AG04449 (cell line): ENCODE measurements at regions not wholly inside any gene's neighbourhood (a gene's known extent, or its start where the extent isn't known, plus 50 kb on each side); places are given as distances from the start of the nearest gene placed in this dataset.
A peak's percentile ranks its signal among the peaks of the same experiment; 100 is the strongest.

Experiments used
- CTCF ChIA-PET: fragments of 350-600 bp; formaldehyde crosslinking; extraction: SDS; loops from one replicate; lab custom pipeline; 2021; ENCODE audit warnings: antibody characterized with exemption; lab: Yijun Ruan, JAX
- POLR2A ChIA-PET: fragments of 400-600, 350-600 bp; formaldehyde crosslinking; extraction: SDS; loops from one replicate; lab custom pipeline; 2020; ENCODE audit warnings: antibody characterized with exemption, inconsistent platforms; lab: Yijun Ruan, JAX
- DNase-seq: peaks from one replicate; pipeline ENCODE4 v3.0.0-alpha.2; 2010; ENCODE audit warnings: low read depth, low spot score
- H3K4me3 ChIP-seq: 2 replicates; pipeline ENCODE4 v1.5.1; 2011; ENCODE audit warnings: low read depth, mild to moderate bottlenecking, control low read depth, low read length
- CTCF ChIP-seq: IDR thresholded peaks from one replicate; pipeline ENCODE4 v1.5.1; 2011; ENCODE audit warnings: mild to moderate bottlenecking, moderate library complexity, low read length, control low read depth, inconsistent platforms; ENCODE audit not compliant: insufficient read depth; ENCODE audit errors: missing control alignments

- POLR2A ChIA-PET = interaction anchor here (0.5 kb wide), 1 partner anchor 203 kb away, joined by 3 read pairs; no protein-coding TSS in a partner anchor
- CTCF ChIA-PET = no interaction called here
- no peak for DNase-seq
- no peak for TF ChIP-seq CTCF
- H3K4me3 ChIP-seq = no peak overlapping the region
These were observed 209.4 kb upstream of the RGMB start for GRCh38 chr5:98563885-98564653.

GRCh38 chr5:98564836-98565235 lies 208.6 kb upstream of the RGMB start:
- no peak for TF ChIP-seq CTCF
- H3K4me3 ChIP-seq = no peak overlapping the region
- CTCF ChIA-PET = no interaction called here
- POLR2A ChIA-PET = no interaction called here
- DNase-seq = peak; percentile 33

GRCh38 chr5:98568336-98568735 lies 205.1 kb upstream of the RGMB start:
- DNase-seq = no peak
- TF ChIP-seq CTCF = no peak
- POLR2A ChIA-PET = interaction anchor here (1.5 kb wide), 1 partner anchor 201 kb away, joined by 3 read pairs; no protein-coding TSS in a partner anchor
- CTCF ChIA-PET = interaction anchor here (0.6 to 1.9 kb wide), 2 partner anchors 51 to 200 kb away, joined by 3 to 11 read pairs; no protein-coding TSS in a partner anchor
- H3K4me3 ChIP-seq = no peak overlapping the region

GRCh38 chr5:98569288-98569687 lies 204.2 kb upstream of the RGMB start:
- TF ChIP-seq CTCF = no peak
- DNase-seq = no peak
- POLR2A ChIA-PET = interaction anchor here (1.5 kb wide), 1 partner anchor 200 kb away, joined by 3 read pairs; no protein-coding TSS in a partner anchor
- CTCF ChIA-PET = interaction anchor here (1.9 kb wide), 1 partner anchor 199 kb away, joined by 11 read pairs; no protein-coding TSS in a partner anchor
- no peak overlapping the region for H3K4me3 ChIP-seq

GRCh38 chr5:98570010-98570409 lies 203.5 kb upstream of the RGMB start:
- TF ChIP-seq CTCF = no peak
- CTCF ChIA-PET = interaction anchor here (1.9 kb wide), 1 partner anchor 198 kb away, joined by 11 read pairs; no protein-coding TSS in a partner anchor
- POLR2A ChIA-PET = no interaction called here
- H3K4me3 ChIP-seq = no peak overlapping the region
- DNase-seq = no peak

GRCh38 chr5:98570661-98571191 lies 202.7 kb upstream of the RGMB start:
- TF ChIP-seq CTCF = no peak
- no peak for DNase-seq
- CTCF ChIA-PET = interaction anchor here (0.9 kb wide), 1 partner anchor 199 kb away, joined by 4 read pairs; no protein-coding TSS in a partner anchor
- POLR2A ChIA-PET = no interaction called here
- H3K4me3 ChIP-seq = no peak overlapping the region
